Retina (tissue), 1 donor: ENCODE measurements at regions not wholly inside any gene's neighbourhood (a gene's known extent, or its start where the extent isn't known, plus 50 kb on each side); places are given as distances from the start of the nearest gene placed in this dataset.
"Not testable (repeated sequence)": the region's sequence is repeated elsewhere in the genome, so short reads cannot be mapped to it uniquely, and the experiment has no call there.

Experiments
- DNase-seq: peaks from one replicate; pipeline ENCODE4 v3.0.0-alpha.2; 2016

- no peak for DNase-seq
These were observed 52.9 kb upstream of the SEC14L1 start for GRCh38 chr17:77087650-77088454.

- DNase-seq: peak; percentile 97
These were observed 52.2 kb upstream of the SEC14L1 start for GRCh38 chr17:77088455-77089123.

GRCh38 chr17:77089124-77089490, 51.7 kb upstream of the SEC14L1 start:
- DNase-seq: no peak

GRCh38 chr17:77089949-77090348, 50.8 kb upstream of the SEC14L1 start:
- DNase-seq: not testable (repeated sequence)

- DNase-seq: no peak
These were observed 50.3 kb upstream of the SEC14L1 start for GRCh38 chr17:77090476-77090875.
